Tibial nerve (tissue), 4 donors: ENCODE measurements at regions not wholly inside any gene's neighbourhood (a gene's known extent, or its start where the extent isn't known, plus 50 kb on each side); places are given as distances from the start of the nearest gene placed in this dataset.

Experiments used
- DNase-seq, 2 donors: peaks; one replicate each; pipeline ENCODE4 v3.0.0-alpha.2; 2019; ENCODE audit warnings: low spot score in 2 of 2
- H3K27ac ChIP-seq, 4 donors: fragments of 200-600 bp; sonication (generic) in 3 of 4; one replicate each; pipeline ENCODE4 v1.5.1; 2017 to 2019; ENCODE audit warnings: mild to moderate bottlenecking in 1 of 4
- H3K27me3 ChIP-seq, 2 donors: fragments of 200-600 bp; sonication (generic) in 1 of 2; one replicate each; pipeline versions ENCODE4 v1.5.1 to v1.6.0; 2017 to 2019
- H3K36me3 ChIP-seq, 3 donors: fragments of 200-600 bp; sonication (generic); one replicate each; pipeline ENCODE4 v1.5.1; 2018 to 2019
- H3K4me1 ChIP-seq, 4 donors: fragments of 200-600 bp; sonication (generic) in 3 of 4; one replicate each; pipeline ENCODE4 v1.5.1; 2017 to 2019
- H3K4me3 ChIP-seq, 4 donors: fragments of 200-600 bp; sonication (generic) in 3 of 4; one replicate each; pipeline ENCODE4 v1.5.1; 2017 to 2019; ENCODE audit warnings: mild to moderate bottlenecking in 1 of 4, moderate library complexity in 1 of 4
- H3K9me3 ChIP-seq, 4 donors: fragments of 200-600 bp; sonication (generic) in 3 of 4; one replicate each; pipeline ENCODE4 v1.5.1; 2017 to 2019
- EP300 ChIP-seq, 2 donors: sonication (generic); formaldehyde crosslinking; IDR thresholded peaks; one replicate each; pipeline ENCODE4 v1.6.1; 2017; ENCODE audit warnings: antibody characterized with exemption in 2 of 2, mild to moderate bottlenecking in 1 of 2
- POLR2A ChIP-seq, 2 donors: fragments of 450-650 bp; IDR thresholded peaks; one replicate each; pipeline ENCODE4 v1.6.1; 2017; ENCODE audit warnings: antibody characterized with exemption in 2 of 2, mild to moderate bottlenecking in 2 of 2, moderate library complexity in 2 of 2
- WGBS, 2 donors: methylation state at CpG; one replicate each; pipeline ENCODE4 v1.1.5; 2018; 5-methylcytosine and 5-hydroxymethylcytosine counted together
- TF ChIP-seq, protein P1 (sequence below), 5 experiments: fragments of 200-600 bp in 3 of 5; fragments of 450-650 bp in 2 of 5; sonication (generic) in 3 of 5; IDR thresholded peaks; one replicate each; pipeline ENCODE4 v1.5.1; 2016 to 2019; ENCODE audit warnings: antibody characterized with exemption in 5 of 5, mild to moderate bottlenecking in 3 of 5, moderate library complexity in 2 of 5

DNA sequence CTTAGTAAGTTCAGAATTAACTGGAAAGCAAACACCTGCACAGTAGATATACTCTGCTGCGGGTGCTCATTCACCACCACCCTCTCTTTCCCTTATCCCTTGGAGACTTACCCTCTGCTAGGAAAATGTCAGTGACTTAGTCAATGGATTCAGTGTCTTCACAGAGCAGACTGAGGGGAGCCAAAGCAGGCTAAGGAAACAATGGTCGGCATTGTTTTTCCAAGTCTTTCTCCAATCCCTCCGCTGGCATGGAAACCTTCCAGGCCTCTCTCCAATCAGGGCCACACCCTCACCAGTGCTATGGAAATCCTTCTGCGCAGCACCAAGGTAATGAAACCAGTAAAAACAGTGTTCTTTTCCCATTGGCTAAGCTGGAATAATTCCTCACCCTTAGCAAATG, 531.2 kb downstream of the TFAP2B start:
- H3K9me3 ChIP-seq, result peaks cover 0 to 15% (median 4%) of the 10 kb centered on the region in 4 donors
- 40 to 48% methylated on average over 4 of the region's 4 CpGs for WGBS, 2 donors
- no peaks in the 10 kb centered on the region for H3K36me3 ChIP-seq
- no peaks in the 10 kb centered on the region for H3K4me1 ChIP-seq
- no peak overlapping the region for H3K27ac ChIP-seq
- DNase-seq, result no peak
- TF ChIP-seq, protein P1, sequence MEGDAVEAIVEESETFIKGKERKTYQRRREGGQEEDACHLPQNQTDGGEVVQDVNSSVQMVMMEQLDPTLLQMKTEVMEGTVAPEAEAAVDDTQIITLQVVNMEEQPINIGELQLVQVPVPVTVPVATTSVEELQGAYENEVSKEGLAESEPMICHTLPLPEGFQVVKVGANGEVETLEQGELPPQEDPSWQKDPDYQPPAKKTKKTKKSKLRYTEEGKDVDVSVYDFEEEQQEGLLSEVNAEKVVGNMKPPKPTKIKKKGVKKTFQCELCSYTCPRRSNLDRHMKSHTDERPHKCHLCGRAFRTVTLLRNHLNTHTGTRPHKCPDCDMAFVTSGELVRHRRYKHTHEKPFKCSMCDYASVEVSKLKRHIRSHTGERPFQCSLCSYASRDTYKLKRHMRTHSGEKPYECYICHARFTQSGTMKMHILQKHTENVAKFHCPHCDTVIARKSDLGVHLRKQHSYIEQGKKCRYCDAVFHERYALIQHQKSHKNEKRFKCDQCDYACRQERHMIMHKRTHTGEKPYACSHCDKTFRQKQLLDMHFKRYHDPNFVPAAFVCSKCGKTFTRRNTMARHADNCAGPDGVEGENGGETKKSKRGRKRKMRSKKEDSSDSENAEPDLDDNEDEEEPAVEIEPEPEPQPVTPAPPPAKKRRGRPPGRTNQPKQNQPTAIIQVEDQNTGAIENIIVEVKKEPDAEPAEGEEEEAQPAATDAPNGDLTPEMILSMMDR (IDR thresholded peaks at IDR 0.05), result no peak
- TF ChIP-seq EP300 (IDR thresholded peaks at IDR 0.05) (no peak), POLR2A (IDR thresholded peaks at IDR 0.05) (no peak)
- H3K27me3 ChIP-seq, result no peaks in the 10 kb centered on the region
- H3K4me3 ChIP-seq, result no peak overlapping the region

DNA sequence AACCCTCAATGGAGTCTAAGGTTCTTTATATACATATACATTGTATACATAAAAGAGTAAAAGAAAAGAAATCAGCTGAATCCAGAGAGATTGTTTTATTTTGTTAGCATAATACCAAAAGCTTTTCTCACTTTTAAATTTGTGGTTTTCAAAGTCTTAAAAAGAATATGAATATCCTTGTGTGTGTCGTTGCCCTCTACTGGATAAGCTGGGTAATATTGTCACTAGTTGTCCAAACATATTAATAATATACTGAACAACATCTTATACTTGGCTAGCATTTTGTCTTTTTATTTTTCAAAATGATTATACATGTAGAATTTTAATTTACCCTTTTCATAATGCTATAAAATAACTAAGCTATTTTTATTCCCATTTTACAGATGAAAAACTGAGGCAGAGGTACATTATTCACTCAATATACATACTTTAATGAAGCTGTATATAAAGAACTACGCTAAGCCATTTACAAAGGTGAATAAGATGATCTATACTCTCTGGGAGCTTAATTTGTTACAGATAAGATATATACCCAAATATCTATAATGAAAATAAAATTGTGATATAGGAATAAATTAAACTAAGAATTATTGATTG, 531.7 kb downstream of the TFAP2B start:
- Histone ChIP-seq H3K4me1 (no peaks in the 10 kb centered on the region), H3K36me3 (no peaks in the 10 kb centered on the region), H3K27me3 (no peaks in the 10 kb centered on the region), H3K9me3 (peaks cover 0 to 15% (median 4%) of the 10 kb centered on the region in 4 donors), H3K4me3 (no peak overlapping the region), H3K27ac (no peak overlapping the region)
- no peak for DNase-seq
- 84 to 90% methylated on average over 2 of the region's 2 CpGs for WGBS, 2 donors
- TF ChIP-seq, protein P1 (IDR thresholded peaks at IDR 0.05), result peak in 2 of 5 experiments; percentile 26 to 37
- TF ChIP-seq POLR2A (IDR thresholded peaks at IDR 0.05) (no peak), EP300 (IDR thresholded peaks at IDR 0.05) (no peak)

DNA sequence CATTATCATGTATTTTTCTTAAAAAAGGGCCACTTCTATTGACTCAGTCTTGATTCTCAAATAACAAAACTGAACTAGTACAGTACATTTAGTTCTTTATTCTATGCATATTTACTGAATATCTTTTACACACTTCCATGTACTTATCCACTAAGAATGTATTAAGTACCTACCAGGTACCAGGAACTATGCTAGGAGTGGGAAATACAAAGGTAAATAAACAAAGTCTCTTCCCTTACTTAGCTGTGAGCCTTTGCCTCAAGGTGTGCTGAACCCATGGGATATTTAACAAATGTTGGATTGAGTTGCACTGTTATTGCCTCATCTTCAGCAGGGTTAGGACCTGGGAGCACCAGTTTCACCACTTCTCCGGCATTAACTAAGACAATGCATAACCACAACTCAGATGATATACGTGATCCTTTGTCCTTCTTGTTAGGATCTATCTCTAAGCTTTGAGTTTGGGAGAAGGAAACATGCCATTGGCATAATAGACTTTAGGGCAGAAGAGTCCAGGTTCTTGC, 533.9 kb downstream of the TFAP2B start:
- Histone ChIP-seq H3K9me3 (peaks cover 0 to 6% (median 0%) of the 10 kb centered on the region in 4 donors), H3K4me1 (no peaks in the 10 kb centered on the region), H3K27me3 (no peaks in the 10 kb centered on the region), H3K27ac (no peak overlapping the region), H3K36me3 (no peaks in the 10 kb centered on the region), H3K4me3 (no peak overlapping the region)
- 92 to 96% methylated on average over 2 of the region's 2 CpGs for WGBS, 2 donors
- no peak for DNase-seq
- TF ChIP-seq EP300 (IDR thresholded peaks at IDR 0.05), result no peak

DNA sequence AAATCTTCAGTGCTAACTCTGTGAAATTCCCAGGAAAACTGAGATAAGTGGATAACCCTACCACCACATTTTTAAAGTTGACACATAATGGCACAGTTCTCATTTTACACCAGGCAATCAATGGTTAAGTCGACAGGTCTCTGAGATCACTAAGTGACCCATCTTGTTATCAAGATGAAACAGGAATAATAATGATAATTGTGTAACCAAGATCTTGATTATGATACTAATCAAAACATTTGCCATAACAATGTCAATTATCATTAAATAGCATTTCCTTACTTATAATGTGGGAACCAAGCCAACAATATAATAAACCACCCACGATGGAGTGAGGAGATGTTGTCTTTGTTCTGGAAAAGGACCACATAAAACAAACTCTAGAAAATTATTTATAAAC, 541.6 kb downstream of the TFAP2B start:
- no peaks in the 10 kb centered on the region for H3K9me3 ChIP-seq
- no peak for DNase-seq
- H3K27me3 ChIP-seq, result no peaks in the 10 kb centered on the region
- 33 to 41% methylated on average over 2 of the region's 2 CpGs for WGBS, 2 donors
- no peaks in the 10 kb centered on the region for H3K36me3 ChIP-seq
- no peak overlapping the region for H3K4me3 ChIP-seq
- no peaks in the 10 kb centered on the region for H3K4me1 ChIP-seq
- H3K27ac ChIP-seq, result no peak overlapping the region
- TF ChIP-seq EP300 (IDR thresholded peaks at IDR 0.05), result no peak
- no peak for TF ChIP-seq POLR2A (IDR thresholded peaks at IDR 0.05)
- TF ChIP-seq, protein P1 (IDR thresholded peaks at IDR 0.05), result no peak

DNA sequence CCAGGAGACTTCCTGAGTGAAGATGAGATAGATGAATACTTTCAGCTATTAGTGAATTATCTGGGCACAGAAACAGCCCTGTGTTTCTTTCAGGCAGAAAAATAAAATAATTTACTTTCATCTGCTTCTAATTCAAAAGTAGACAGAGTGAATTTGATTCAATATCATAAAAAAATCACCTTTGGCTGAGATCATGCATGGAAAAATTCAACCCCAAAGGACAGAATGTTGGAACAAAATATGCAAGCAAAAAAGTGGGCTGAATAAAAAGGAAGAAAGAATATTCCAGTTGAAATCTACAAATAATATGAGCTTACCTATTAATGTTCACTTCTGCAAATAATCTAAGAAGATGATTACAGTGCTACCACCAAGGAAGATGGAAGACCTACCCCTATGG, 546.9 kb downstream of the TFAP2B start:
- H3K36me3 ChIP-seq, result no peaks in the 10 kb centered on the region
- no peaks in the 10 kb centered on the region for H3K4me1 ChIP-seq
- H3K4me3 ChIP-seq, result no peak overlapping the region
- H3K27ac ChIP-seq, result no peak overlapping the region
- DNase-seq, result no peak
- no peak for TF ChIP-seq EP300 (IDR thresholded peaks at IDR 0.05)
- TF ChIP-seq, protein P1 (IDR thresholded peaks at IDR 0.05), result no peak
- no peak for TF ChIP-seq POLR2A (IDR thresholded peaks at IDR 0.05)
- no peaks in the 10 kb centered on the region for H3K9me3 ChIP-seq
- H3K27me3 ChIP-seq, result no peaks in the 10 kb centered on the region
